ENCODE measurements at regions not wholly inside any gene's neighbourhood (a gene's known extent, or its start where the extent isn't known, plus 50 kb on each side); places are given as distances from the start of the nearest gene placed in this dataset.

DNA sequence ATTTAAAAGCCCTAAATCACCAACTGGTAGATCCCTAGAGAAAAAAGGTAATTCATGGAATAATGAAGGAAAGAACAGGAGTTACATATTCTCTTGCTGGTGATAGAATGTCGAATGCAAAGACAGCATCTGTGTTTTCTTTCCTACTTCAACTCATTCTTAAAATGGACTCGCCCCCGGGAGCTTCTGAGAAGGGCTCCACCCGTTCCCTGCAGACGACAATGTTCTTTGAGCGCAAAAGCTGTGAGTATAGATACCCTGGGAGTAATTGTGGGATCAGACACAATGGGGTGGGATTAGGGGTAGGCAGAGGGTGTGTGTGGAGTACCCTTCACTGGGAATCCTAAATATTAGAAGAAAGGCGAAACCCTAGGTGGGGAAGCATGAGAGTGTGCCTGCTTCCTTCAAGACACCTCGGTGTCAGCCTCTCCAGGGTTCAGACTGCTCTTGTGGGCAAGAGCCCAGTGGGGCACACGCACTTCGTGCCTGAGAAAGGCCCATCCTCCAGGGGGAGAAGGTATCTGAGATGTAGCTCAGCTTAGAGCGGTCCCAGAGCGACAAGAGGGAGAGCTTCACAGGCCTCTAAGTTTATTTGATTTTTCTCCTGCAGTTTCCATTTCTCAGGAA lies 123.3 kb upstream of the DPYD start:
- DNase-seq (no peak), ATAC-seq (no peak)
- intact Hi-C loops (cut with micrococcal nuclease): no loop called here

DNA sequence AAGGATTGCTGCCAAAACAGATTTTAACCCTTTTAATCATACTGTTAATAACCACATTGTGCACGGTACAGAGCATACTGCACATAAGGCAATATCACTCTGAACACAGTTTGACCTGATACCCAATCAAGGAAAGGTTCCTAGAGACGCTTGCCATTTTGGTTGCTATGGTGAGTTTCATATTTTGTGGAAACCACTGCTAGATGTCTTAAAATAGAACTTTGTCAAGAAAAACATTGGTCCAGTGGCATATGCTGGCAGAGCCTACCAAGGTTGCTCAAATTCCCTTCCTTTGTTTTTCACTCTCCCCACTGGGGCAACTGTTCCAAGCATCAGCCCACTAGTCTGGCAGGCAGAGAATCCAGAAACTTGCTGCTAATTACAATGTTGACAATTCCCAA lies 114.8 kb upstream of the DPYD start:
- DNase-seq (no peak), ATAC-seq (no peak)
- intact Hi-C loops (cut with micrococcal nuclease): no loop called here

DNA sequence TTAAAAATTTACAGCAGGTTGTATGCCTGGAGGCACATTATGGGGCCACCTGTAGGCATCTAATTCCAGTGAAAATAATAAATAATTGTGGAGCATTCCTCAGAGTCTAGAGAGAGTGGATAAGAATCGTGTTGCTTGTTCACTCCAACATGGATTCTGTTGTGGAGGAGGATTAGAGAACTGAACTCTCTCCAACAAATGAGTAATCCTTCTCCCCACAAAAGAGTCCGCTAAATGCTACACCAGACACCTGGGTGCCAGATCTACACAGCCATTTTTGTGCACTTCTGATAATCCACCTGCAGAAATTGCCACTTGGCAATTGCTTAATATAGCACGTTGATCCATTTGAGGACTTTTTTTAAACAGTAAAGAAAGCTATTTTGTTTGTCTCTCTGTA lies 113.7 kb upstream of the DPYD start:
- intact Hi-C loops (cut with micrococcal nuclease): no loop called here
- DNase-seq (no peak), ATAC-seq (no peak)

DNA sequence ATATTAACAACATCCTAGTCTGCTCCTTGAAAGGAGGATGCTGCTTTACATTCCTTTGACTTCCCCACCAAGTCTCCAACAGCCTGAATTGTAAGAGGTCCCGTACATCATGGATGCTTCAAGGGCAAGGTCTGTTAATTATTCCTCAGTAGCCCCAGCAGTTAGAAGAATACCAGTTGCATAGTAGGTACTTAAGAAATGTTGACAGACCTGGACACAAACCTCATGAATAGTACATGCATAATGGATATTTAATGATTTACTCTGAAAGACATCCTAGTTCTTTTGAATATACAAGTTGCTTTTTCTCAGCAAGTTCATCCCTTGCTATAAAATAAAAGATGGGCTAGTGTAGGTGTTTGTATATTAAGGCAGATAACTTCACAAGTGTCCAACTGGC lies 112.1 kb upstream of the DPYD start:
- intact Hi-C loops (cut with micrococcal nuclease): no loop called here
- DNase-seq (no peak), ATAC-seq (no peak)

DNA sequence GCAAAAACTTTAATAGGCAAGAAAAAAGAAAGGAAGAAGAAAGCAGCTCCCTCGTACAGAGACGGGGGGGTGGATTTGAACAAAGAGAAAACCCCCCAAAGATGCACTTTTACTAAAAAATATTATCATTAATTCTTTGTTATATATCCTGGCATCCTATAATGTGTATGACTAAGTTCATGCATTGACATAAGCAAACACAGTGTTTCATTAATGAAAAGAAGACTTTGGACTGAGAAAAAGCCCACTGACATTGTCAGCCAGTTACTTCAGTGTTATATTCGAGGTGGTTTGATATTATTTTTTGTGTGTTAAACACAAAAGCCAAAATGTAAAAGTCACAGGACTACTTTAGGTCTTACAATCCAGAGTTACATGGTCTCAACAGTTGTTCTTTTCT lies 110.1 kb upstream of the DPYD start:
- intact Hi-C loops (cut with micrococcal nuclease): no loop called here
- no peak for ATAC-seq
- DNase-seq: no peak

DNA sequence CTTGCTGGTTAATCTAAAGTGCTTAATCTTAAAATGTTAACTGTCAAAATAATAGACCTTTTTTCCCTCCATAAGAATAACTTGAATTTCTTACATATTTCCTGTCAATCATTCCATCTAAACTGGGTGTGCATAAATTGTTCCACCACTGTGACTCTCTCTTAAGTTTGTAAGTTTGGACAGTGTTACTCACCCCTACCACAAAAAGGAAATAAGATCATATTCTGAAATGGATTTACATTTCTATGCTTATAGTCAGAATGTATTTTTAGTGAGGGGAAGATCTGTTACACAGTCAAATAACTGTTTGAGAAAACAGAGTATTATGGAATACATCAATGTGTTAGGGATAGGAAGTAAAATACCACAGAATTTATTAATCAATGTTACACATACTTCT lies 109.6 kb upstream of the DPYD start:
- ATAC-seq: no peak

DNA sequence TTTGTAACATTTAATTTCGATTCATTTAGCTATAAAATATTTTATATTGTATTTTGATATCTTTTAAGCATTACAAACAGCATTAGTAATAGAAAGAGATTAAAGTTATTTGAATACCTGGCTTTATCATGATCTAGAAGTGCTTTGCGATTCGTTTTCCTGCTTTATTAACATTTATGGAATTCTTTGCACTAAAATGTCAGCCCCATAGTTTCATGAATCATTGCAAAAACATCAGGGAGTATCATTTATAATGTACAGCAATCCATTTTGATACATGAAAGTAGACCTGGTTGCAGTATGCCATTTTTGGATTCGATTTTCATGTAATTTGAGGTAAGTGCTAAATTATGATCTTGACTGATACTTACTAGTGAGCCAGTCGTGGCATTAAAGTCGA lies 108.0 kb upstream of the DPYD start:
- intact Hi-C loops (cut with micrococcal nuclease): no loop called here
- ATAC-seq (no peak), DNase-seq (no peak)

More for the DNA sequence above, 109.6 kb upstream of the DPYD start:
- DNase-seq: no peak
- intact Hi-C loops (cut with micrococcal nuclease): no loop called here

DNA sequence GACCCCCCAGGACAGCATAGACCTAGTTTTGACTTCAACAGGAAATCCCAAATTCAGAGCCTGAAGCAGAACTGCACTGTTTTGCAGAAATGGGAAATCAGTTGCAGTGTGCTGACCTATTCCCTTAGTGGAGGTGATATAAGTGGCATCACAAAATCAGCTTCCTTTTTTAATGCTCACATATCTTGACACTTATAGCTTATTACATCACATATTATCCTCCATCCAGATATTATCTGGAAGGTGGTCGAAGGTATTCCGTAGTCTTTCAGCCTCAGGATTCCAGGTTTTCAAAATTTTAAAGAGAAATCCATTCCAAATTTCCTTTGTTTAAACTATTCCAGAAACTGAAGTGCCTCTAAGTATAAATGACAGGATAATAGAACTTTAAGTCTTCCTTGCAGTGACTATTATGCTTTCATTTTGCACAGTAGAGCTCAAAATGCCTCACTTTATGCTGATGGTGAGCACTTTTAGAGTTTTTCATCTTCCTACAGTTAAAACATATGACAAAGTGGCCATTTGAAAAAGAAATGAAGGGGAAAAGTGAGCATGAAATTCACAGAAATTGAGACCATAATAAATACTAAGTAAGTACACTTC lies 106.4 kb upstream of the DPYD start:
- ATAC-seq (no peak), DNase-seq (no peak)
- intact Hi-C loops (cut with micrococcal nuclease): no loop called here

DNA sequence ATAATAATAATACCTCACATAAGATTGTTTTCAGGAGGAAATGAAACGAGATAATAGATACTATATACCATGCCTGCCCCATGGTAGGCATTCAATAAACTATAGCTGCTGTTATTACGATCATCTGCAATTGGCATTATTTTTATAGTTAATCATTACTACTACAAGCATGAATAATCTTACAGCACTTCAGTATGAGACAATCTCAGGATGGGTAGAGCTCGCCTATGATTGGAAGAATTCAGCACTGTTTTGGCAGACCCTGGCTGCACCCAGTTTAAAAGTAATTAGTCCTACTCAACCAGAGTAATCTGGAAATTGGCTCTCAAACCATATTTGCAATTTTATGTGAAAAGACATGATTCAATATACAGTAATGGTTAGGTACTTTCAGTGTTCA lies 105.0 kb upstream of the DPYD start:
- intact Hi-C loops (cut with micrococcal nuclease): no loop called here
- ATAC-seq (no peak), DNase-seq (no peak)

DNA sequence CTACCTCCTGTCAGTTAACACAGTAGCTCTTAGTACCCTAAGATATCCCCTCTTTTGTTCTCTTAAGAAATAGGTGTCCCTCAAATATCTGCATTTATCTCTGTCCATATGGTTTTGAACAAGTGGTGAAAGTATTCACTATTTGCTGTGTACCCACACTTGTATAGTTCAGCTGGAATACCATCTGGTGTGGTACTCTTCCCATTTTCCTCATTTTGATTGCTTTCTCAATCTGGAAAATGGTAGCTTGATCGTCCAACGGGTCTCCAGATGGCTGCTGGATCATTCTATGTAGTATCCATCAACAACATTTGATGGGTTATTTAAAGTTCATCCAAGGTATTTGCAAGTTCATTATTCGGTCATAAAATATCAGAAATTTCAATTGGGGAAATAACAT lies 100.3 kb upstream of the DPYD start:
- intact Hi-C loops (cut with micrococcal nuclease): no loop called here
- DNase-seq (no peak), ATAC-seq (no peak)

DNA sequence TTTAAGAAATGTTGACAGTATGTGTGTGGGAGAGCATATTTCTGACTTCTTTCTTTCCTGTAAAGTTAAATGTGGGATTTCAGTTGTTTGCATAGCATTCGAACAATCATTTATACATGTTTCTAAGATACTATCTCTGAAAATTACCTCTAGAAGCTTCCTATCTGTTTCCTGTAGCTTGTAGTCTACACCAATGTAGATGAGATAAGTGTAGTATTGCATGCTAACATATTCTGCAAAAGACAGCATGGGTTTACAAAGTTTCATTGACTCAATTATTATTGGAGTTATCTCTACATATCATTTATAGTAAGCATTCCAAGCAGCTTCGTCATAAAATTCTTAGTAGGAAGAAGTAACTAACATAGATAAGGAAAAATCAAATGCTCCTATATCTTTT lies 98.9 kb upstream of the DPYD start:
- intact Hi-C loops (cut with micrococcal nuclease): no loop called here
- DNase-seq (no peak), ATAC-seq (no peak)

DNA sequence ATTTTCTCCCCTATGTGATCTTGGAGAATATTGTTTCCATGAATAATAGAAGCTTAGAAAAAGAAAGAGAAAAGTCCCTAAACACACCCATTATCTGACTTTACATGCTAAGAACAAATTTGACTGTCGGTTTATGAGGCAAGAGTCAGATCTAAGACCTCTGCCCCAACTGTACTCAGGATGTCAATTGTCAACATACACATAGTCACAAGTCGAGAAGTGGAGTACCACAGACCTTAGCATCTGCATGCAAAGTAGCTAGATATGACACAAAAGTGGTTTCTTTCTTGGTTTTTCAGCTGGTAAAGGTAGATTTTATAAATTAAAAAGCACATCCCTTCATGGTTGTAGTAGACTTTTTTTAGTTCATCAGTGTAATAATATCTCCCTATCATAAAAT lies 97.2 kb upstream of the DPYD start:
- DNase-seq (no peak), ATAC-seq (no peak)
- intact Hi-C loops (cut with micrococcal nuclease): no loop called here

DNA sequence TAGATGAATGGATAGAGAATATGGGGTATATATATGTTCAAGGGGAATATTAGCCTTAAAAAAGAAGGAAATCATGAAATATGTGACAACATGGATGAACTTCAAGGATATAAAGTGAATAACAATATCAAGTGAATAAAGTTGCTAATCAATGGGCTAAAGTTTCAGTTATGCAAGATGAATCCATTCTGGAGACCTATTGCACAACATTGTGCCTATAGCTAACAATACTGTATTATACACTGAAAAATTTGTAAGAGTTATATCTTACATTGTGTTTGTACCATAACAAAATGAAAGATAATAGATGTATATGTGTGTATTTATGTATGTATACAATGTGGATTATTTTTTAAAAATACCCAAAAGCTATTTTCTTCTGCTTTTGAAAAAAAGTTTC lies 96.3 kb upstream of the DPYD start:
- DNase-seq (no peak), ATAC-seq (no peak)
- intact Hi-C loops (cut with micrococcal nuclease): no loop called here

DNA sequence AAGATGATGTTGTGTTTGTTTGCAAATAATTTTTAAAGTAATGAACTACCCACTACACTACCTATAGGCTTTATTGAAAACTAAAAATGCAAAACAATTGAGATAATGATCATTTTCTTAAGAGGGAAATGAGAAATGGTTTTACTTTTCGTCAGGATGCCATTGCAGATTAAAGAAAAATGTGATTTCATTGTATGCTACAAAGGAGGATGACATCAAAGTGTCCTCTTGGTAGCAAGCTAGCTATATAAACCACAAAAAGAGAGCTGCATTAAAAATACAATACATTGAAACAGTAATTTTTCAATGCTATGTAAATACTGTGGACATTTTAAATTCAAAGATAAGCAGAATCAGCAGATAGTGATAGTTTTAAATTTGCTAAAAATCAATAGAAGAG lies 87.5 kb upstream of the DPYD start:
- intact Hi-C loops (cut with micrococcal nuclease): no loop called here
- no peak for ATAC-seq
- DNase-seq: no peak

DNA sequence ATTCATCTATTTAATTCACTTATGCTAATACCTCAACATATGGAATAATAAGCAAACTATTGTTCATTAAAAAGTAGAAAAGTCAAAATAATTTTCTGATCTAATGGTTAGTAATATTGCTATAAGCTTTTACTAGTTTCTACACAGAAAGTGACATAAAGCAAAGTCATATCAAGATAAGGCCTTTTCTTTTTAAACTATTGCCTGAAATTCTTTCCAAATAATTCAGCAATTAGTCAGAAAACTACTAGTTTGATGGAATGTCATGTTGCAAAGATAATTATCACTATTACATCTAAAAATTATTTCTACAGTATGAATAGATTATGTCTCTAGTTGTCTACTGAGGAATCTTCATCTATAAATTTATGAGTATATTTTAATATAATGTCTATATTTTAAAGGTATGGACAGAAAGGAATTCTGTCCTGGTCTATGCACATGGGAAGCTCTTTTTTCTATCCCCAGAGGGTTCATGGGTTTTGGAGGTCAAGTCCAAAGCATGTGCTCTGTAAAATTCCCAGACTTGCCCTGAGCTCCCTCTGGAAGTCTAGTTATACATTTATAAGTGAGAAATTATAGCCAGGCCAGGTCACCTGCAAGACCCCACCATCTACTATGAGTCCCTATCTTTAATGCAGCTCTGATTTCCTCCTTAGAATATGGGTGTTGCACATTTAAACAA lies 84.6 kb upstream of the DPYD start:
- DNase-seq (no peak), ATAC-seq (no peak)
- intact Hi-C loops (cut with micrococcal nuclease): no loop called here

DNA sequence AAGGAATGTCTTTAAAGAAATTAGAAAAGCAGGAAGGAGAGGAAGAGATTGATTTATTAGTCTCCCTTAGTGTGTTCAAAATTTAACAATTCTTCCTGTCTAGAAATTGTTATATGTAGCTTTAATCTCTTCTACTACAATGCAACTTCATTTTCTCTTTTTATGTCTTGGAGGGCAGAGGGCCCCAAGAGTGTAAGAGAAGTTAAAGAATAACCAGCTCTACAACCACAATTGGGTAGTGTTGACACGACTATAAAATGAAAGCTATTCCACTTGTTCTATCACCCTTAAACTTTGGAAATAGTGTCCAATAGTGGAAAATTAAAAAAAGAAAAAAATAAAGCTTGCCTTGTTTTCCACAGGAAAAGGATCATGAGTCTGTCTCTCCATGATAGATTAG lies 82.6 kb upstream of the DPYD start:
- DNase-seq (no peak), ATAC-seq (no peak)
- intact Hi-C loops (cut with micrococcal nuclease): no loop called here

DNA sequence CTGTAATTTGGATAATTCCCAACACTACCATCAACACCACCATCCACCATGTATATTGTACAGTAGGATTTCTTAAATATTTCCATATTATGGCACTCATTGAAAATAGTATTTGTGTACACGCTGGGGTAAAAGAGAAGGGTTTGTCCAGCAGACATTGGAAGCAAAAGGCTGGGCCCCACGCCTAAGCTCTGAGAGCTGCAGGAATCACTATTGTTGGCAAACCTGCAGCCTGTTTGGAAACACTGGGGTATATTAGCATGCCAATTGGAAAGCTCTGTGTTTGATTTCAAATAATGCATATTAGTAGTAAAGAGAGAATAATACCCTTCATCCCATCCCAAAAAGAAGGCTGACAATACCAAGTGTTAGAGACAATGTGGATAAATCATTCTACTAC lies 81.5 kb upstream of the DPYD start:
- intact Hi-C loops (cut with micrococcal nuclease): no loop called here
- DNase-seq (no peak), ATAC-seq (no peak)

DNA sequence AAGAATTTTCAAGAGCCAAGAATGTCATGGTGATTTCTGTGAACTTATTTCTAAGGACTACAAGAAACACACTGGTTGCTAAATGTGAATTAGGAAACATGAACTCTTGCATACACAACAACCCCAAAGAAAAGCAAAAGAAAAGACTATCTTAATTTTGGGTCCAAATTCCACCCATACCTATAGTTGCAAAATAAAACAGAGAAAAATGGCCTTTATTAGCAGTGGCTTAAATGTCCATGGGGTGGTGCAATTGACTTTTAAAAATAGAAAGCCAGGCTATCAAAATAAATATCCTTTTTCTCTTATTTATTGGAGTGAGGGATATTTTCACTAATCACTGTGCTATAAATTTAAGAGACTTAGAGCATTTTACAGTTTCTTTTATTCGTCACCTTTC lies 80.9 kb upstream of the DPYD start:
- DNase-seq: no peak
- intact Hi-C loops (cut with micrococcal nuclease): no loop called here
- ATAC-seq: no peak

DNA sequence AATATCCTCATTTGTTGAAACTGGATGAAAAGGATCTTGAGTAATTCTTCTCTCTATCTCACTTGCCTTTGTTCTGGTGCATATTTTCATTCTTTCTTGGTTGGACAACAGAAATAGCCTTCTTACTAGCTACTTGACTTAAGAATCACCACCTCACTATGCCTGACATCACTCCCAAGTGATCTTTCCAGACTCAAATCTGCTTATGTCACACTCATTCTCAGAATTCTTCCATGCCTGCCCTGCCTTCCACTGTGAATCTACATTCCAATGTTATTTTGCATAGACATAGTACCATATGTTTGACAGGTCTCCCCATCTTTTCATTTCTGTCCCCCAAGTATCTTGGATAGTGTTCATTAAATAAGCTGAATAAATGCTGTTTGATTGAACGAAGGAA lies 78.5 kb upstream of the DPYD start:
- intact Hi-C loops (cut with micrococcal nuclease): no loop called here
- no peak for ATAC-seq
- DNase-seq: no peak

DNA sequence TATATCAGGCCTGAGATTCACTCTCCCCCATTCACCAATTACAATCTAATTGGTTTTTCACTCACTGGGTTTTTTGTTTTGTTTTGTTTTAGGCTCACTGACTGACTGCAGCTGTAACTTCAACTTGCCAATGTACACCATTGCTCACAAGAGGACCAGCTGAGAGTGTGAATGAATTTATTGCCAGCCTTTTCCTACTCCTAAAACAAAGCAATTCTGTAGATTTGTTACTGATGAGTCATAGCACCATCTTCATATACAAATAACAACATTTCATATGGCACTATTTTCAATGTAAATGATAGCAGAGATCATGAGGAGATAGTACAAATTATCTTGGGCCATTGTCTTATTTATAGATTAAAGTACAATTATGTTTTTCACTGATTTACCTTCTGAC lies 76.0 kb upstream of the DPYD start:
- ATAC-seq (no peak), DNase-seq (no peak)
- intact Hi-C loops (cut with micrococcal nuclease): no loop called here

DNA sequence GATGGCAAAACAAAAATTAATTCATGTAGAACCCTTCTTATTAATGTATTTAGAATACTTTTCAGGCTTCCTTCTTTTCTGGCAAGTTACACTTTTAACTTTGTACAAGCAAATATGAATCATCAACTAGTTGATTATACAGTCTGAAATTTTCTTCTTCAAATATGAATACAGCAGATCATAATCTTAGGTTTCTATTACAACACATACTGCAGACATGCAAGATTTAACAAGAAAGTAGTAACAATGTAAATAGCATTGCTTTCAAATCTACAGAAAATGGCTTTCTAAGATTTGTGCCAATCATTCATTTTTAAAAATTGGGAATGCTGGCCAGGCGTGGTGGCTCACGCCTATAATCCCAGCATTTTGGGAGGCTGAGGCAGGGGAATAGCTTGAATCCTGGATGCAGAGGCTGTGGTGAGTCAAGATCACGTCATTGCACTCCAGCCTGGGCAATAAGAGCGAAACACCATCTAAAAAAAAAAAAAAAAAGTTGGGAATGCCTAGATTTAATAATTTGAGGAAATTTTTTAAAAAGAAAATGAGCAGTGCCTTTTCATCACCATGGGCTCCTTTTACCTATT lies 68.4 kb upstream of the DPYD start:
- DNase-seq: no peak
- intact Hi-C loops (cut with micrococcal nuclease): no loop called here
- ATAC-seq: no peak

Measured in left ventricle myocardium superior (tissue), 1 donor.